HepG2 (cell line): ENCODE measurements at regions not wholly inside any gene's neighbourhood (a gene's known extent, or its start where the extent isn't known, plus 50 kb on each side); places are given as distances from the start of the nearest gene placed in this dataset.

Source experiments
- ARNT2 ChIP-seq: sonication (generic); formaldehyde crosslinking; IDR thresholded peaks from 2 replicates; pipeline ENCODE4 v1.8.0; 2022; ENCODE audit warnings: mild to moderate bottlenecking, low read depth, missing genetic modification reagents, moderate library complexity
- CENPX ChIP-seq: sonication (generic); formaldehyde crosslinking; IDR thresholded peaks from 2 replicates; pipeline ENCODE4 v1.9.0; 2021; ENCODE audit warnings: mild to moderate bottlenecking, missing genetic modification reagents, moderate library complexity
- CREB3 ChIP-seq: sonication (generic); formaldehyde crosslinking; IDR thresholded peaks from 2 replicates; pipeline ENCODE4 v1.5.0; 2020; ENCODE audit warnings: missing genetic modification reagents
- GFI1 ChIP-seq: sonication (generic); formaldehyde crosslinking; IDR thresholded peaks from 2 replicates; pipeline ENCODE4 v1.5.0; 2020; ENCODE audit warnings: missing genetic modification reagents, mild to moderate bottlenecking, borderline replicate concordance
- HOXA7 ChIP-seq: sonication (generic); formaldehyde crosslinking; IDR thresholded peaks from 2 replicates; pipeline ENCODE4 v1.8.1; 2022; ENCODE audit warnings: mild to moderate bottlenecking, missing genetic modification reagents, moderate library complexity
- IRF1 ChIP-seq: sonication (generic); formaldehyde crosslinking; IDR thresholded peaks from 2 replicates; pipeline ENCODE4 v1.4.0; 2020; ENCODE audit warnings: low read depth, mild to moderate bottlenecking, missing genetic modification reagents
- KMT2A ChIP-seq: sonication (generic); formaldehyde crosslinking; IDR thresholded peaks from 2 replicates; pipeline ENCODE4 v1.4.0; 2020; ENCODE audit warnings: missing genetic modification reagents
- MIXL1 ChIP-seq: IDR thresholded peaks from 2 replicates; pipeline ENCODE4 v1.6.1; 2016
- PAWR ChIP-seq: sonication (generic); formaldehyde crosslinking; IDR thresholded peaks from 2 replicates; pipeline ENCODE4 v1.4.0; 2020; ENCODE audit warnings: missing genetic modification reagents, mild to moderate bottlenecking, borderline replicate concordance
- PAXIP1 ChIP-seq: sonication (generic); formaldehyde crosslinking; conservative IDR thresholded peaks from 2 replicates; pipeline ENCODE4 v1.4.0; 2020; ENCODE audit warnings: mild to moderate bottlenecking, missing genetic modification reagents, moderate library complexity
- REST ChIP-seq, 2 experiments: IDR thresholded peaks; 2 replicates each; pipeline ENCODE4 v1.6.1; 2011 to 2012; ENCODE audit warnings: low read length in 2 of 2, borderline replicate concordance in 1 of 2, low read depth in 1 of 2, mild to moderate bottlenecking in 1 of 2, moderate library complexity in 1 of 2
- TBL1XR1 ChIP-seq: fragments of 150-350 bp; IDR thresholded peaks from 2 replicates; pipeline ENCODE4 v1.6.1; 2014; ENCODE audit warnings: borderline replicate concordance, low read length; ENCODE audit not compliant: partially characterized antibody
- ZEB1 ChIP-seq: IDR thresholded peaks from 2 replicates; pipeline ENCODE4 v1.6.1; 2012; ENCODE audit warnings: mild to moderate bottlenecking, low read depth, inconsistent platforms; ENCODE audit not compliant: insufficient replicate concordance
- ZNF292 ChIP-seq: sonication (generic); formaldehyde crosslinking; IDR thresholded peaks from 2 replicates; pipeline ENCODE4 v1.8.1; 2022; ENCODE audit warnings: mild to moderate bottlenecking, low read depth, missing genetic modification reagents, borderline replicate concordance
- ZNF501 ChIP-seq: sonication (generic); formaldehyde crosslinking; IDR thresholded peaks from 2 replicates; pipeline ENCODE4 v1.5.1; 2020; ENCODE audit warnings: mild to moderate bottlenecking, moderate library complexity, missing genetic modification reagents
- ZNF503 ChIP-seq: sonication (generic); formaldehyde crosslinking; IDR thresholded peaks from 2 replicates; pipeline ENCODE4 v1.4.0; 2020; ENCODE audit warnings: missing genetic modification reagents
- ZNF546 ChIP-seq: sonication (generic); formaldehyde crosslinking; conservative IDR thresholded peaks from 2 replicates; pipeline ENCODE4 v1.8.1; 2023; ENCODE audit warnings: mild to moderate bottlenecking, missing genetic modification reagents
- ZNF580 ChIP-seq: IDR thresholded peaks from 2 replicates; pipeline ENCODE4 v1.6.1; 2016; ENCODE audit warnings: low read depth, borderline replicate concordance
- ZNF746 ChIP-seq: sonication (generic); formaldehyde crosslinking; IDR thresholded peaks from 2 replicates; pipeline ENCODE4 v1.8.0; 2022; ENCODE audit warnings: mild to moderate bottlenecking, missing genetic modification reagents

- TF ChIP-seq ZNF503 (CRISPR knock-in tag) (peak; percentile 72; the same call in 1 of the 2 replicates), ZEB1 (no peak), ZNF580 (CRISPR knock-in tag) (peak; percentile 78; the same call in 1 of the 2 replicates), HOXA7 (CRISPR knock-in tag) (no peak), ZNF546 (CRISPR knock-in tag) (no peak), IRF1 (CRISPR knock-in tag) (no peak), KMT2A (CRISPR knock-in tag) (peak; percentile 48; the same call in 1 of the 2 replicates), REST (IDR thresholded peaks at IDR 0.05; ENCODE audit: borderline replicate concordance in 1 of 2, low read depth in 1 of 2, low read length in 2 of 2) (peak in 1 of 2 experiments; percentile 82; a peak in 2 of 4 replicates), ZNF501 (CRISPR knock-in tag) (no peak), GFI1 (peak; percentile 71), CREB3 (CRISPR knock-in tag) (no peak), CENPX (CRISPR knock-in tag) (no peak), MIXL1 (CRISPR knock-in tag) (peak; percentile 92), PAWR (CRISPR knock-in tag) (no peak), ARNT2 (CRISPR knock-in tag) (peak; percentile 50; the same call in 1 of the 2 replicates), TBL1XR1 (peak; percentile 92), PAXIP1 (CRISPR knock-in tag) (peak; percentile 94), ZNF746 (CRISPR knock-in tag) (no peak), ZNF292 (CRISPR knock-in tag) (peak; percentile 77; the same call in 1 of the 2 replicates)
These were observed 135.2 kb downstream of the PCSK1 start (continued) for GRCh38 chr5:96297867-96298266.
